GM21367 (cell line): ENCODE measurements at regions not wholly inside any gene's neighbourhood (a gene's known extent, or its start where the extent isn't known, plus 50 kb on each side); places are given as distances from the start of the nearest gene placed in this dataset.
"Not testable (repeated sequence)": the region's sequence is repeated elsewhere in the genome, so short reads cannot be mapped to it uniquely, and the experiment has no call there.

Experiments used
- ATAC-seq: cut with Tn5 transposase; IDR thresholded peaks from one replicate; pipeline ENCODE4 v1.9.1; 2021; ENCODE audit not compliant: unreplicated experiment

GRCh38 chr6:125586074-125586473, 163.4 kb upstream of the HEY2 start:
- no peak for ATAC-seq

GRCh38 chr6:125586605-125587004, 162.8 kb upstream of the HEY2 start:
- ATAC-seq, result no peak

GRCh38 chr6:125587666-125588632, 161.5 kb upstream of the HEY2 start:
- no peak for ATAC-seq

- ATAC-seq, result not testable (repeated sequence)
Observed at GRCh38 chr6:125591796-125592195, 157.6 kb upstream of the HEY2 start.

GRCh38 chr6:125593746-125594145, 155.7 kb upstream of the HEY2 start:
- ATAC-seq, result no peak

GRCh38 chr6:125596020-125596419, 153.4 kb upstream of the HEY2 start:
- ATAC-seq, result no peak

- ATAC-seq, result no peak
Observed at GRCh38 chr6:125597411-125598253, 151.8 kb upstream of the HEY2 start.

GRCh38 chr6:125598422-125598821, 151.0 kb upstream of the HEY2 start:
- no peak for ATAC-seq

GRCh38 chr6:125604257-125604656, 145.2 kb upstream of the HEY2 start:
- no peak for ATAC-seq

GRCh38 chr6:125611573-125612344, 137.7 kb upstream of the HEY2 start:
- no peak for ATAC-seq

- ATAC-seq, result no peak
Observed at GRCh38 chr6:125612345-125612846, 137.0 kb upstream of the HEY2 start.

- no peak for ATAC-seq
Observed at GRCh38 chr6:125618629-125619028, 130.8 kb upstream of the HEY2 start.

- ATAC-seq, result no peak
Observed at GRCh38 chr6:125623085-125623484, 126.3 kb upstream of the HEY2 start.

- no peak for ATAC-seq
Observed at GRCh38 chr6:125631165-125631564, 118.3 kb upstream of the HEY2 start.

GRCh38 chr6:125636011-125636410, 113.4 kb upstream of the HEY2 start:
- ATAC-seq, result not testable (repeated sequence)

GRCh38 chr6:125636671-125637070, 112.8 kb upstream of the HEY2 start:
- ATAC-seq, result no peak

- ATAC-seq, result no peak
Observed at GRCh38 chr6:125637207-125637606, 112.2 kb upstream of the HEY2 start.

GRCh38 chr6:125639466-125640020, 109.9 kb upstream of the HEY2 start:
- no peak for ATAC-seq

- no peak for ATAC-seq
Observed at GRCh38 chr6:125640441-125641150, 108.8 kb upstream of the HEY2 start.
